WTC11 (cell line): ENCODE measurements at regions not wholly inside any gene's neighbourhood (a gene's known extent, or its start where the extent isn't known, plus 50 kb on each side); places are given as distances from the start of the nearest gene placed in this dataset.

Experiments used
- NFYB ChIP-seq: sonication (generic); formaldehyde crosslinking; conservative IDR thresholded peaks from 2 replicates; pipeline ENCODE4 v1.8.0; 2022; ENCODE audit warnings: low read depth, missing genetic modification reagents
- TF ChIP-seq, protein P1 (sequence below): sonication (generic); formaldehyde crosslinking; IDR thresholded peaks from 2 replicates; pipeline ENCODE4 v1.8.1; 2023; ENCODE audit warnings: mild to moderate bottlenecking, moderate library complexity, missing genetic modification reagents
- TF ChIP-seq, protein P2 (sequence below): sonication (generic); formaldehyde crosslinking; IDR thresholded peaks from 2 replicates; pipeline ENCODE4 v1.8.1; 2022; ENCODE audit warnings: mild to moderate bottlenecking, moderate library complexity, missing genetic modification reagents
- TF ChIP-seq, protein P3 (sequence below): fragments of 200-600 bp; IDR thresholded peaks from 2 replicates; pipeline ENCODE4 v1.8.0; 2022; ENCODE audit warnings: antibody characterized with exemption

DNA sequence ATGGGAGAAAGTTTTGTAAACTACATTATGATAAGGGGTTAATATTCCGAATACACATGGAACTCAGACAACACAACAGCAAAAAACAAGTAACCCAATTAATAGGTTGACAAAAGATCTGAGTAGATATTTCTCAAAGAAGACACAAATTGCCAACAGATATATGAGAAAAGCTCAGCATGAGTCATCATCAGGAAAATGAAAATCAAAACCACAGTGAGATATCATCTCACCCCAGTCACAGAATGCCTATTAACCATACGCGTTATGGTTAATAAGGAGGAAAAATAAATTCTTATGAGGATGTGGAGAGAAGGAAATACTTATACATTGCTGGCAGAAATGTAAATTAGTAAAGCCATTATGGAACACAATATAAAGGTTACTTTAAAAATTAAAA is 695.0 kb downstream of the COL12A1 start:
- TF ChIP-seq, protein P1, sequence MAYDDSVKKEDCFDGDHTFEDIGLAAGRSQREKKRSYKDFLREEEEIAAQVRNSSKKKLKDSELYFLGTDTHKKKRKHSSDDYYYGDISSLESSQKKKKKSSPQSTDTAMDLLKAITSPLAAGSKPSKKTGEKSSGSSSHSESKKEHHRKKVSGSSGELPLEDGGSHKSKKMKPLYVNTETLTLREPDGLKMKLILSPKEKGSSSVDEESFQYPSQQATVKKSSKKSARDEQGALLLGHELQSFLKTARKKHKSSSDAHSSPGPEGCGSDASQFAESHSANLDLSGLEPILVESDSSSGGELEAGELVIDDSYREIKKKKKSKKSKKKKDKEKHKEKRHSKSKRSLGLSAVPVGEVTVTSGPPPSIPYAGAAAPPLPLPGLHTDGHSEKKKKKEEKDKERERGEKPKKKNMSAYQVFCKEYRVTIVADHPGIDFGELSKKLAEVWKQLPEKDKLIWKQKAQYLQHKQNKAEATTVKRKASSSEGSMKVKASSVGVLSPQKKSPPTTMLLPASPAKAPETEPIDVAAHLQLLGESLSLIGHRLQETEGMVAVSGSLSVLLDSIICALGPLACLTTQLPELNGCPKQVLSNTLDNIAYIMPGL: no peak
- TF ChIP-seq NFYB: no peak
- TF ChIP-seq, protein P2, sequence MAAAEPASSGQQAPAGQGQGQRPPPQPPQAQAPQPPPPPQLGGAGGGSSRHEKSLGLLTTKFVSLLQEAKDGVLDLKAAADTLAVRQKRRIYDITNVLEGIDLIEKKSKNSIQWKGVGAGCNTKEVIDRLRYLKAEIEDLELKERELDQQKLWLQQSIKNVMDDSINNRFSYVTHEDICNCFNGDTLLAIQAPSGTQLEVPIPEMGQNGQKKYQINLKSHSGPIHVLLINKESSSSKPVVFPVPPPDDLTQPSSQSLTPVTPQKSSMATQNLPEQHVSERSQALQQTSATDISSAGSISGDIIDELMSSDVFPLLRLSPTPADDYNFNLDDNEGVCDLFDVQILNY: no peak
- TF ChIP-seq, protein P3, sequence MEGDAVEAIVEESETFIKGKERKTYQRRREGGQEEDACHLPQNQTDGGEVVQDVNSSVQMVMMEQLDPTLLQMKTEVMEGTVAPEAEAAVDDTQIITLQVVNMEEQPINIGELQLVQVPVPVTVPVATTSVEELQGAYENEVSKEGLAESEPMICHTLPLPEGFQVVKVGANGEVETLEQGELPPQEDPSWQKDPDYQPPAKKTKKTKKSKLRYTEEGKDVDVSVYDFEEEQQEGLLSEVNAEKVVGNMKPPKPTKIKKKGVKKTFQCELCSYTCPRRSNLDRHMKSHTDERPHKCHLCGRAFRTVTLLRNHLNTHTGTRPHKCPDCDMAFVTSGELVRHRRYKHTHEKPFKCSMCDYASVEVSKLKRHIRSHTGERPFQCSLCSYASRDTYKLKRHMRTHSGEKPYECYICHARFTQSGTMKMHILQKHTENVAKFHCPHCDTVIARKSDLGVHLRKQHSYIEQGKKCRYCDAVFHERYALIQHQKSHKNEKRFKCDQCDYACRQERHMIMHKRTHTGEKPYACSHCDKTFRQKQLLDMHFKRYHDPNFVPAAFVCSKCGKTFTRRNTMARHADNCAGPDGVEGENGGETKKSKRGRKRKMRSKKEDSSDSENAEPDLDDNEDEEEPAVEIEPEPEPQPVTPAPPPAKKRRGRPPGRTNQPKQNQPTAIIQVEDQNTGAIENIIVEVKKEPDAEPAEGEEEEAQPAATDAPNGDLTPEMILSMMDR: no peak
